ENCODE measurements at regions not wholly inside any gene's neighbourhood (a gene's known extent, or its start where the extent isn't known, plus 50 kb on each side); places are given as distances from the start of the nearest gene placed in this dataset.

- TF ChIP-seq ETS1 (IDR thresholded peaks at IDR 0.05) (no peak), REST (IDR thresholded peaks at IDR 0.05; ENCODE audit: unreplicated experiment) (no peak), NANOG (IDR thresholded peaks at IDR 0.05; ENCODE audit: borderline replicate concordance) (no peak)
Observed at GRCh38 chr2:239539776-239540100, 138.9 kb upstream of the HDAC4 start (continued).

- H3K27ac Mint-ChIP-seq = no peak overlapping the region
- no peak overlapping the region for H3K27ac ChIP-seq (ENCODE audit: low read depth)
- ATAC-seq = peak; percentile 83
- no peaks in the 10 kb centered on the region for H4K20me1 ChIP-seq (replicated peaks; ENCODE audit: insufficient read depth)
- no peak overlapping the region for H3K4me3 ChIP-seq
- H3K4me1 ChIP-seq (ENCODE audit: insufficient read depth) = no peaks in the 10 kb centered on the region
- H3K9me3 Mint-ChIP-seq = 0 out of 3 replicates have a peak, but pooled peaks cover 4% of the 10 kb centered on the region
- no peaks in the 10 kb centered on the region for H3K79me2 ChIP-seq (replicated peaks; ENCODE audit: insufficient read depth)
- H3K27me3 Mint-ChIP-seq (ENCODE audit: insufficient read depth, low read depth, poor library complexity) = peaks cover 7% of the 10 kb centered on the region
- no peak overlapping the region for H3K4me2 ChIP-seq
- no peak overlapping the region for H3K4me3 Mint-ChIP-seq
- no peaks in the 10 kb centered on the region for H3K27me3 ChIP-seq (ENCODE audit: insufficient read depth)
- H3F3A ChIP-seq (replicated peaks; ENCODE audit: low read depth) = no peaks in the 10 kb centered on the region
- H3K36me3 ChIP-seq (ENCODE audit: insufficient read depth) = no peaks in the 10 kb centered on the region
- H3K36me3 Mint-ChIP-seq (ENCODE audit: low read depth) = no peaks in the 10 kb centered on the region
- H3K9me2 ChIP-seq (ENCODE audit: insufficient read depth) = no peaks in the 10 kb centered on the region
- no peak overlapping the region for H2AFZ ChIP-seq
- peak; percentile 20 for DNase-seq (ENCODE audit: low spot score)
- TF ChIP-seq CTCF (conservative IDR thresholded peaks at IDR 0.05; ENCODE audit: low read depth in 2 of 2) = peak in 1 of 2 experiments; percentile 13; a peak in 1 of 4 replicates
- TF ChIP-seq CREB1 (CRISPR knock-in tag; IDR thresholded peaks at IDR 0.05; ENCODE audit: low read depth) = no peak
- no peak for TF ChIP-seq JUNB (IDR thresholded peaks at IDR 0.05; ENCODE audit: unreplicated experiment)
- no peaks in the 10 kb centered on the region for H3K4me1 Mint-ChIP-seq
Observed at GRCh38 chr2:239539083-239539775, 138.4 kb upstream of the HDAC4 start.
